NB4 (cell line): ENCODE measurements at regions not wholly inside any gene's neighbourhood (a gene's known extent, or its start where the extent isn't known, plus 50 kb on each side); places are given as distances from the start of the nearest gene placed in this dataset.

Experiments used
- DNase-seq: peaks from one replicate; pipeline ENCODE4 v3.0.0; 2010; ENCODE audit warnings: low read depth
- H3K4me3 ChIP-seq: one replicate; pipeline ENCODE4 v1.5.1; 2011; ENCODE audit warnings: mild to moderate bottlenecking, low read depth, low read length, moderate library complexity
- MYC ChIP-seq: IDR thresholded peaks from 2 replicates; pipeline ENCODE4 v1.6.1; 2011; ENCODE audit warnings: low read depth, low read length
- POLR2A ChIP-seq: IDR thresholded peaks from 2 replicates; pipeline ENCODE4 v1.6.1; 2011; ENCODE audit warnings: mild to moderate bottlenecking; ENCODE audit not compliant: insufficient read length; ENCODE audit errors: extremely low read depth
- TF ChIP-seq, protein P1 (sequence below): IDR thresholded peaks from 2 replicates; pipeline ENCODE4 v1.6.1; 2011; ENCODE audit warnings: low read depth, low read length
- TF ChIP-seq, protein P2 (sequence below): IDR thresholded peaks from one replicate; pipeline ENCODE4 v1.5.1; 2012; ENCODE audit warnings: low read depth, low read length

DNA sequence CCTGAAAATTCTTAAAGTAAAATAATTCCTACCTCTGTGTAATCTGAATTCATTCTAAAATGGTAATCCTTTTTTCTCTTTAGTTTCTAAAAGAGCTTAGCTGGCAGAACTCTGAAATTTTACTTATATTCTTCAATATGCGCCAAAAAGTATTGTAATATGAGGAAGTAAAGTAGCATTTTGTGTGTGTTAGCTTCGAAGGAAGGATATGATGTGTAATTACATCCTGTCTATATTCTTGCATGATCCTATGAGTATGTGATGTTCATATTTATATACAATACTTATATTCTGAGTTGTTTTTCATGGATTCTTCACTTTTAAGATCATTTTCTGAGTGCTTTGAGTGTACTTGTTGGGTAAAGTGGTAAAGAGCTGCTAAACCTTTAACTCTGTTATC, 402.9 kb upstream of the PKDCC start:
- TF ChIP-seq, protein P1, sequence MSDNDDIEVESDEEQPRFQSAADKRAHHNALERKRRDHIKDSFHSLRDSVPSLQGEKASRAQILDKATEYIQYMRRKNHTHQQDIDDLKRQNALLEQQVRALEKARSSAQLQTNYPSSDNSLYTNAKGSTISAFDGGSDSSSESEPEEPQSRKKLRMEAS: no peak
- TF ChIP-seq MYC (no peak), POLR2A (no peak)
- TF ChIP-seq, protein P2, sequence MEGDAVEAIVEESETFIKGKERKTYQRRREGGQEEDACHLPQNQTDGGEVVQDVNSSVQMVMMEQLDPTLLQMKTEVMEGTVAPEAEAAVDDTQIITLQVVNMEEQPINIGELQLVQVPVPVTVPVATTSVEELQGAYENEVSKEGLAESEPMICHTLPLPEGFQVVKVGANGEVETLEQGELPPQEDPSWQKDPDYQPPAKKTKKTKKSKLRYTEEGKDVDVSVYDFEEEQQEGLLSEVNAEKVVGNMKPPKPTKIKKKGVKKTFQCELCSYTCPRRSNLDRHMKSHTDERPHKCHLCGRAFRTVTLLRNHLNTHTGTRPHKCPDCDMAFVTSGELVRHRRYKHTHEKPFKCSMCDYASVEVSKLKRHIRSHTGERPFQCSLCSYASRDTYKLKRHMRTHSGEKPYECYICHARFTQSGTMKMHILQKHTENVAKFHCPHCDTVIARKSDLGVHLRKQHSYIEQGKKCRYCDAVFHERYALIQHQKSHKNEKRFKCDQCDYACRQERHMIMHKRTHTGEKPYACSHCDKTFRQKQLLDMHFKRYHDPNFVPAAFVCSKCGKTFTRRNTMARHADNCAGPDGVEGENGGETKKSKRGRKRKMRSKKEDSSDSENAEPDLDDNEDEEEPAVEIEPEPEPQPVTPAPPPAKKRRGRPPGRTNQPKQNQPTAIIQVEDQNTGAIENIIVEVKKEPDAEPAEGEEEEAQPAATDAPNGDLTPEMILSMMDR: no peak
- DNase-seq: no peak
- no peak overlapping the region for H3K4me3 ChIP-seq

DNA sequence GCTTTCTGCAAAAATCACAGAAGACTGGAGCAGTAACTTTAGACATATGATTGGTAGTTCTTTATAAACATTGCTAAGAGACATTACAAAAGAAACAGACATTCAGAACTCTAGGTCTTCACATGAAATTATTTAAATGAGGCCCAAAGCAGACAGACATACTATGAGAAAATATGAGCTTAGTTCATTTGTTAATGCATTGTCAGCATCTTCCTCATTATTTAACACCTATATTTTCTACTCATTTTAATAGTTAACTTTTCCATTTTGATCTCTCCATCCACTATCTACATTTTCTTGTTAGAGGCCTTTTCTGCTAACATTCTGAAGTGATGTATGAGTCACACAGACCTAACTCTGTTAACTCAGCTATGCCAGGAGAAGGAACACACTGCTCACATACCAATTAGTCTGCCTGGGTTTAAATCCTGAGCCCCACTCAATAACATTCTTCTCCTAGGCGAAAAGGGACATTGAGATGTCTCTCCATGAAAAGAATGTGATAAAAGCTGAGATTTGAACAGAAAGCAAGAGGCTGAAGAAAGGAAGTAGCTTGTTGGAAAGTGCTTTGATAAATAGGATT, 400.3 kb upstream of the PKDCC start:
- no peak for DNase-seq
- TF ChIP-seq, protein P1: no peak
- no peak for TF ChIP-seq POLR2A
- TF ChIP-seq, protein P2: no peak
- TF ChIP-seq MYC: no peak
- H3K4me3 ChIP-seq: no peak overlapping the region

DNA sequence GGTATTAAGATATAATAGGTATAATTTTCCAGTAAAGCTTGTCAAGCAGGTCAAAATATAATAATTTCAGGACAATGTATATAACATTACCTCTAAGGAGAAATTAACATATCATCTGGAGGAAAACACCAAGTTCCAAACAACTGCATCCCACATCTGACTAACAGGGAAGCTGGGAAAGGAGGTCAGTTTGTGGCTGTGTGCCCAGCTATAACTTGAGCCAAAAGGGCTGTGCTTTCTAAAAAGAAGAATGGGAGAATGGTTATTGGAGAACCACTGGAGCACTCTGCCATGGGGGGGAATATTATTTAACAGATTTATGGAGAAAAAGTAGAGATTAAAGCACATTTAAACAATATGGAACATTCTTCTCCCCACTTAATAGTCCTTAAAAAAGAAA, 390.6 kb upstream of the PKDCC start:
- H3K4me3 ChIP-seq: no peak overlapping the region
- DNase-seq: no peak
- TF ChIP-seq, protein P2: no peak
- TF ChIP-seq, protein P1: no peak
- TF ChIP-seq MYC (no peak), POLR2A (no peak)

DNA sequence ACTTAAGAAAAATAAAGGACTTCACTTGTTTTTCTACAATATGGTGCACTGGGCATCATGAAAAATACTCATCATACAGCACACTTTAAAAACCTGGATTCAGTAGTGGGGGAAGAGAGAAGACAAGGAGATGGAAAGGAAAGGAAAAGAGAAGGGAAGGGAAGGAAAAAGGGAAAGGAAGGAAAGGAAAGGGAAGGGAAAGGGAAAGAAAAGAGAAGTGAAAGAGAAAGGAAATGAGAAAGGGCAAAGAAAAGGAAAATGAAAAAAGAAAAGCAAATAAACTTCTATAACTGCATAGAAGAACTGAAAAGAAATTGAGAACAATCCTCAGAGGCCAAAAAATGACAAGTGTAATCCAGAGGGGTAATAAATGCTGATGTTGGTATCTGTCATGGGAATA, 388.1 kb upstream of the PKDCC start:
- DNase-seq: no peak

DNA sequence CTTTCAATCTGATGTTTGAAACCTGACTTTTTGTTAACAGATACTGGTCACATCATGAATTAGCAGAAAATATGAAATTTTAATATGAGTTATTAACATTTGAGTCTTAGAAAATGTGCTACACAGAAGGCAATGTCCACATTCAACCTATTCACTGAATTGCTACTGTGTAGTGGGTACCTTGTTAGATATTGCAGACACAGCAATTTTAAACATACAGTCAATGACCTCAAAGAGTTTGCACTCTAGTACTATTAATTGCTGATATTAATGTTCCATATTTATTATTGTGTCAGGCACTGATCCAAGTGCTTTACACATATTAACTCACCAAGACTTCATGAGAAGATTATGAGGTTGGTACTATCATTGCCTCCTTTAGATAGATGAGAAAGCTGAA, 385.4 kb upstream of the PKDCC start:
- TF ChIP-seq MYC: no peak
- TF ChIP-seq, protein P1: no peak
- TF ChIP-seq POLR2A: no peak
- TF ChIP-seq, protein P2: no peak
- no peak for DNase-seq
- H3K4me3 ChIP-seq: no peak overlapping the region

More for the DNA sequence above, 388.1 kb upstream of the PKDCC start:
- TF ChIP-seq, protein P1: no peak
- no peak for TF ChIP-seq POLR2A
- TF ChIP-seq, protein P2: no peak
- no peak for TF ChIP-seq MYC
- H3K4me3 ChIP-seq: no peak overlapping the region

DNA sequence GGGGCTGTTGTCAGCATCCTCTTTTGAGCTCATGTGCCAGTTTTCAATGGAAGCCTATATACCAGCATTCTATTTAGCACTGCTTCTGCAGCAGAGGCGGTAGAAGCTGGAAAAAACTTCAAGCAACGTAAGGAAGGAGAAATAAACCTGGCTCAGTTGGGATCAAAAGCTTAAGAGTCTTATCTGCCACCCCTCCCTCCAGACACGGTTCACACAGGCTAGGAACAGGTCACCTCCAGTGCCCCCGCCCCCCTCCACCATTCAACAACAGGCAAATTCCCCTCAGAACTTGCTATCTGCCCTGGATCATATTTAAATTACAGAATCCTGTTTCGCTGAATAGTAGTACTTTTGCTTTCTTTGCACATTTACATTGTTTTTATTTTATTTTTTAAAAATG, 384.8 kb upstream of the PKDCC start:
- TF ChIP-seq MYC: no peak
- TF ChIP-seq, protein P2: no peak
- TF ChIP-seq, protein P1: no peak
- TF ChIP-seq POLR2A: no peak
- DNase-seq: no peak
- H3K4me3 ChIP-seq: no peak overlapping the region
